H1 (cell line): ENCODE measurements at regions not wholly inside any gene's neighbourhood (a gene's known extent, or its start where the extent isn't known, plus 50 kb on each side); places are given as distances from the start of the nearest gene placed in this dataset.

ENCODE experiments used
- EGR1 ChIP-seq: IDR thresholded peaks from 2 replicates; pipeline ENCODE4 v1.6.1; 2011; ENCODE audit warnings: low read depth, low read length, borderline replicate concordance
- RAD21 ChIP-seq, 2 experiments: IDR thresholded peaks in 1 of 2; conservative IDR thresholded peaks in 1 of 2; 2 replicates each; pipeline ENCODE4 v1.6.1; 2011; ENCODE audit warnings: low read depth in 2 of 2, low read length in 2 of 2, improper control_type of control experiment in 1 of 2, inconsistent platforms in 1 of 2, mild to moderate bottlenecking in 1 of 2, moderate library complexity in 1 of 2

- TF ChIP-seq EGR1, result no peak
- TF ChIP-seq RAD21 (IDR thresholded peaks at IDR 0.05 in 1 of 2, conservative IDR thresholded peaks at IDR 0.05 in 1 of 2; ENCODE audit: low read depth in 2 of 2, low read length in 2 of 2), result no peak
Observed at GRCh38 chr6:140253096-140253495, 878.6 kb upstream of the CITED2 start.
